NOMO-1 treated with dmso at 0.1 percent for 144 hours (cell line): ENCODE measurements at regions not wholly inside any gene's neighbourhood (a gene's known extent, or its start where the extent isn't known, plus 50 kb on each side); places are given as distances from the start of the nearest gene placed in this dataset.
A peak's percentile ranks its signal among the peaks of the same experiment; 100 is the strongest.

Source experiments
- DNase-seq: peaks from one replicate; lab custom pipeline; 2025; ENCODE audit not compliant: unreplicated experiment; lab: John Stamatoyannopoulos, UW

- no peak for DNase-seq
These were observed 252.7 kb downstream of the BMP7 start for GRCh38 chr20:57013741-57014140.

DNA sequence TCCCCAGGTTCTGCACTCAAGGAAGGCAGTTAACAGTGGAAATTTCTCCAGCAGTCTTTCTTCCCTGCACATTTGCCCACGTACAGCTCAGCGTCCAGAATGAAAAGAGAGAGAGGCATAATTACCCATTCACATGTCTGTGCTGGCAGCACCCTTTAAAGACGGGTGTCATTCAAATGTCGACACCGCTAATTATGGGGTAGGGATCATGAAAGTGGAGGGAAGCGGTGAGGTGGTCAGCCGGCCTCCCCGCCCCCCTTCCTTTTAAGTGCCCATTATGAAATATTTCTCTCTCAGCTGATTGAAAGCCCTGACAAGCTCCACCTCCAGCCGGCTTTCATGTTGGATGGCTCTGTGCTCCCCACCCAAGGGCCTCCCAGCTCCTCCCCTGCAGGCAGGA, 246.1 kb downstream of the BMP7 start:
- peak; percentile 45 for DNase-seq

GRCh38 chr20:57022306-57022705, 244.1 kb downstream of the BMP7 start:
- no peak for DNase-seq

- DNase-seq: no peak
These were observed 243.4 kb downstream of the BMP7 start for GRCh38 chr20:57023007-57023406.

GRCh38 chr20:57023997-57024396, 242.4 kb downstream of the BMP7 start:
- no peak for DNase-seq

DNA sequence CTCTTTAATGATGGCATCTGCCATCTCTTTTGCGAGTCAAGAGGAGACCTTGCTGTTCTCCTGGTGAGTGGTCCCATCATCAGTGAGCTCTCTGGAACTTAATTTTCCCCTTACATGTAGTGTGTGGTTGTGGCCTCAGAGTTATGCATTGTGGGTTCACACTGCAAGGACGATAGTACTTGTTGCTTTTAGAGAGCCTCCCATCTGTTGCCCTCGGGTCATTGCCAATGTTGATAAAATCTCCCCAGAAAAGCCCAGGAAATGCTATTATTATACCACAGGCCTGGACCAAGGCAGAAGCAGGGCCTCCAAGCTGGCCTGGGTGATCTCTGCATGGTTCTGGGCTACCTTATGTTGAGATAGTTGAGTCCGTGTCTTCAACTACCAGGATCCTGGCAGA, 241.6 kb downstream of the BMP7 start:
- DNase-seq: no peak

DNA sequence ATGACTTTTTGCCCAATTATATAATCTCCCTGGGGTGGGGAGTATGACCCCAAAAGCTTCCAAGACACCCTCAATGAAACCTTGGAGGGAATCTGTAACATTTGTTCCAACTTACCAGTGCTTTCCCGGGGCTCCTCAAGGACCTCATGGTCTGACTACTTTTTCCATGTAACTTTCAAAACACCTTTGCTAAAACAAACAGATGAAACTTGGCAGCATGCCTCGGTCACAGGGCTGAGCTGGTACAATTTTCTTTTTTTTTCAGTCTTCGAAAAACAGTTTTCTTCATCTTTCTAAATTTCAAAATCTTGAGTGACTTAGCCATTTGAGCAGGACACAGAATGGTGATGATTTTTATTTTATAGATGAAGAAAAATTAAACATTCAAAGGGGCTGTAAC, 241.2 kb downstream of the BMP7 start:
- DNase-seq: no peak

- no peak for DNase-seq
These were observed 240.7 kb downstream of the BMP7 start for GRCh38 chr20:57025666-57026224.

- no peak for DNase-seq
These were observed 238.7 kb downstream of the BMP7 start for GRCh38 chr20:57027777-57028176.

DNA sequence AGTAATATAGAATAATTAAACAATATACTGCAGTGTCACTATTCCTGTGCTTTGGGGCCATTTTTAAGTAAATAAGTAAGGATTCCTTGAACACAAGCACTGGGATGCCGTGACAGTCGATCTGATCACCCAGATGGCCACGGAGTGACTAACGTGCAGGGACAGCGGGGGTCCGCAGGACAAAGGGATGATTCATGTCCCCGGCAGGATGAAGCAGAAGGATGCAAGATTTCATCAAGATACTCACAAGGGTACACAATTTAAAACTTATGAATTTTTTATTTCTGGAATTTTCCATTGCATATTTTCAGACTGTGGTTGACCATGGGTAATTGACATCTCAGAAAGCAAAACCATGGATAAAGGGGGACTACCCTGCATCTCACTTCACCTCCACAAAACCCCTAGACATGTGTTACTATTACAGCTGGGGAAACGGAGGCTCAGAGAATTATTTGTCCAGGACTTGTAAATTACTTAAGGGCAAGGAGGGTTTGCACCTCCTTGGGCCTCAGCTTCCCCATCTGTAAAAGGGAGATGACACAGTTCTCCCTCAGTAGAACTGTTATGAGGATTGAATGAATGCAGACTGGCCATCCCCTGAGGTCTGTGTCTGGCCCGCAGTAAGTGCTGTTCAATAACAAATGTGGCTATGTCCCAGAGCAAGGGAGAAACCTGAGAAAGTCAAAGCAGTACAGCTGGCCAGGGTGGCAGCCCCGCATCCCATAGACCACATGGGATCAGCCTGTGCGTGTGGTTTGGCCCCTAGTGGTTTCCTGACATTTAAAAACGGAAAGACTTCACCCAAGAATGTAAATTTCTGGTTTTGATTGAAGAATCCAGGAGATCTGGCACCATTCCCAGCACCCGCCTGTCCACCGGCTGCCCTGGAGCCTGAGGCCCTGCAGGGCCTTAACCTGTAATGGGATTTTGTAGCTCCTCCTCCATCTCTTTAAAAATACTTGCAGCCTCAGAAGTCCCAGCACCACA, 235.5 kb downstream of the BMP7 start:
- DNase-seq: no peak

DNA sequence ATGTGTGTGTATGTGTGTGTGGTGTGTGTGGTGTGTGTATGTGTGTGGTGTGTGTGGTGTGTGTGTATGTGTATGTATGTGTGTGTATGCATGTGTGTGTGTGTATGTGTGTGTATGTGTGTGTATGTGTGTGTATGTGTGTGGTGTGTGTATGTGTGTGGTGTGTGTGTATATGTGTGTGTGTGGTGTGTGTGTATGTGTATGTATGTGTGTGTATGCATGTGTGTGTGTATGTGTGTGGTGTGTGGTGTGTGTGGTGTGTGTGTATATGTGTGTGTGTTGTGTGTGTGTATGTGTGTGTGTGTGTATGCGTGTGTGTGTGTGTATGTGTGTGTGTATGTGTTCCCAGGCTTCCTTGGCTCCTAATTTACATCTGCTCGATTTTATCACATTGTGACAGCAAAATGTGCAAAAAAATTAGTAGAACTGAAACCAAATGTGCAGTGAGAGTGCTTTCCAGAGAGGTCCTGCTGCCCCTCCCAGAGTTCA, 234.5 kb downstream of the BMP7 start:
- no peak for DNase-seq

GRCh38 chr20:57032847-57033246, 233.6 kb downstream of the BMP7 start:
- no peak for DNase-seq

GRCh38 chr20:57034001-57034400, 232.4 kb downstream of the BMP7 start:
- no peak for DNase-seq

DNA sequence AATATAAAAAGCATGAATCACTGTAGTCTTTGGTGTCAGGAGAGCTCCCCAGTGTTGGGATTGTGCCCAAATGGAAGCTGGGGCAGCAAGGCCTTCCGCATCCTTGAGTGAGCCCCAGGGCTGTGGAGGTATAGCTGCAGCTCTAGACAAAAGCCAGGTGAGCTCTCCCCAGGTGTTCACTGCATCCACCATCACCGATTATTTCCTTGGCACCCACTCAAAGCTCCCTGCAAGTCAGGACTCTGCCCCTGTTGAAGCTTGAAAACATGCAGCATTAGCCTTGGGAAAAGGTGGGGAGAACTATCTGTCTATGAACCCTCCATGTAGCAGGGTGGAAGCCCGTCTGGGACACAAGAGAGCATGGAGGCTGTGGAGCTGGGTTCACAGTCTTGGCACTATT, 228.8 kb downstream of the BMP7 start:
- DNase-seq: no peak

- no peak for DNase-seq
These were observed 227.6 kb downstream of the BMP7 start for GRCh38 chr20:57038608-57039440.

GRCh38 chr20:57040466-57040865, 226.0 kb downstream of the BMP7 start:
- DNase-seq: no peak

DNA sequence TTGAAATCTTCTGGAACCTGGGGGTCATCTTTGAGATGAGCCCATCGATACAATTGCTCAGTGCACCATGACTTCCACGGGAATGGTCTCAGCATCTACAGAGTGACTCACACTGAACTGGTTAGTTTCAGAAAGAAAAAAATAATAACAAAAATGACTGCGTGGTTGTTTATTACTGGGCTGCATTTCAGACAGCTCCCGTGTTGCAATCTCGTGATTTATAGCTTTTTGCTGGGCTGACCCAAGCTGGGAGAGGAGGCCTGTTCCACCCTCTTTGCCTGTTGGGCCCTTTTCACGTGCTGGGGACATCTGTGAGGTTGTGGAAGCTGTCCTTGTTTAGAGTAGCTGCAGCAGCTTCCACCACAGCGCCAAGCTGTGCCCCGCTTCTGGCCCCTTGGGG, 225.5 kb downstream of the BMP7 start:
- DNase-seq: peak; percentile 26

DNA sequence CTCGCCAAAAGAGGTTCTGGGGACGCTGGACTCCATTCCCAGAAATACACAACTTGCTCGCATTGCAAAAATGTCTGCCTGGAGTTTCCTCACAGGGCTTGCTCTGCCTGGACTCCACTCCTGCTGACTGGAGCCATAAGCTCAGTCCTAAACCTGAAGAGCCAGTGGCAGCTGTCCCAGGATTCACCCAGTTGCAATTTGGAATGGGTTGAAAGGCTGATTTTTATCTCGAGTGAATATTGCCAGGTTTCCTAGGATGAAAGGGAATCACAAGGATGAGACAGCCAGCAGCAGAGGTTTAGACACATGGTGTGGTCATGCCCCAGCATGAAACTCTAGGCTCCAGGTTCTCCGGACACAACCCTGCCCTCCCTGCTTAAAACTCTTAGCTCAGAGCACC, 223.3 kb downstream of the BMP7 start:
- DNase-seq: no peak

GRCh38 chr20:57043669-57044268, 222.7 kb downstream of the BMP7 start:
- DNase-seq: no peak

GRCh38 chr20:57047281-57048026, 219.0 kb downstream of the BMP7 start:
- DNase-seq: no peak
